NT2/D1 (cell line): ENCODE measurements at regions not wholly inside any gene's neighbourhood (a gene's known extent, or its start where the extent isn't known, plus 50 kb on each side); places are given as distances from the start of the nearest gene placed in this dataset.

Source experiments
- SUZ12 ChIP-seq: IDR thresholded peaks from 2 replicates; pipeline ENCODE4 v1.6.1; 2011; ENCODE audit not compliant: insufficient read length, insufficient read depth; ENCODE audit errors: extremely low read depth
- YY1 ChIP-seq: IDR thresholded peaks from 2 replicates; pipeline ENCODE4 v1.6.1; 2011; ENCODE audit not compliant: insufficient read length, insufficient read depth
- ZNF274 ChIP-seq: IDR thresholded peaks from 2 replicates; pipeline ENCODE4 v1.6.1; 2011; ENCODE audit warnings: mild to moderate bottlenecking, low read depth, low read length

- TF ChIP-seq ZNF274: no peak
- no peak for TF ChIP-seq SUZ12
- no peak for TF ChIP-seq YY1
Observed at GRCh38 chr11:129260750-129261149, 68.6 kb upstream of the ARHGAP32 start.
